ENCODE measurements at regions not wholly inside any gene's neighbourhood (a gene's known extent, or its start where the extent isn't known, plus 50 kb on each side); places are given as distances from the start of the nearest gene placed in this dataset.

GRCh38 chr20:10771435-10772140, 97.8 kb upstream of the JAG1 start:
- no peak for DNase-seq (ENCODE audit: low read depth in 2 of 2)

GRCh38 chr20:10774357-10774943, 100.7 kb upstream of the JAG1 start:
- no peak for DNase-seq (ENCODE audit: low read depth in 2 of 2)

GRCh38 chr20:10777710-10778109, 103.9 kb upstream of the JAG1 start:
- no peak for DNase-seq (ENCODE audit: low read depth in 2 of 2)

GRCh38 chr20:10779911-10780310, 106.1 kb upstream of the JAG1 start:
- DNase-seq (ENCODE audit: low read depth in 2 of 2) = no peak

- no peak for DNase-seq (ENCODE audit: low read depth in 2 of 2)
Observed at GRCh38 chr20:10780901-10781300, 107.1 kb upstream of the JAG1 start.

- DNase-seq (ENCODE audit: low read depth in 2 of 2) = no peak
Observed at GRCh38 chr20:10781526-10781925, 107.7 kb upstream of the JAG1 start.

GRCh38 chr20:10783707-10784553, 110.1 kb upstream of the JAG1 start:
- DNase-seq (ENCODE audit: low read depth in 2 of 2) = no peak

- no peak for DNase-seq (ENCODE audit: low read depth in 2 of 2)
Observed at GRCh38 chr20:10784554-10785183, 110.9 kb upstream of the JAG1 start.

- no peak for DNase-seq (ENCODE audit: low read depth in 2 of 2)
Observed at GRCh38 chr20:10786678-10787077, 112.9 kb upstream of the JAG1 start.

GRCh38 chr20:10788055-10788454, 114.3 kb upstream of the JAG1 start:
- no peak for DNase-seq (ENCODE audit: low read depth in 2 of 2)

- DNase-seq (ENCODE audit: low read depth in 2 of 2) = no peak
Observed at GRCh38 chr20:10788877-10789276, 115.1 kb upstream of the JAG1 start.

GRCh38 chr20:10789386-10789785, 115.6 kb upstream of the JAG1 start:
- no peak for DNase-seq (ENCODE audit: low read depth in 2 of 2)

- DNase-seq (ENCODE audit: low read depth in 2 of 2) = no peak
Observed at GRCh38 chr20:10790013-10790412, 116.2 kb upstream of the JAG1 start.

- DNase-seq (ENCODE audit: low read depth in 2 of 2) = no peak
Observed at GRCh38 chr20:10792291-10792690, 118.5 kb upstream of the JAG1 start.

GRCh38 chr20:10793766-10794165, 120.0 kb upstream of the JAG1 start:
- no peak for DNase-seq (ENCODE audit: low read depth in 2 of 2)

- no peak for DNase-seq (ENCODE audit: low read depth in 2 of 2)
Observed at GRCh38 chr20:10794765-10795164, 121.0 kb upstream of the JAG1 start.

GRCh38 chr20:10795286-10796026, 121.7 kb upstream of the JAG1 start:
- DNase-seq (ENCODE audit: low read depth in 2 of 2) = no peak

- DNase-seq (ENCODE audit: low read depth in 2 of 2) = no peak
Observed at GRCh38 chr20:10798811-10799210, 125.0 kb upstream of the JAG1 start.

- no peak for DNase-seq (ENCODE audit: low read depth in 2 of 2)
Observed at GRCh38 chr20:10799735-10800134, 125.9 kb upstream of the JAG1 start.

GRCh38 chr20:10800288-10800687, 126.5 kb upstream of the JAG1 start:
- DNase-seq (ENCODE audit: low read depth in 2 of 2) = no peak

GRCh38 chr20:10802236-10802635, 128.4 kb upstream of the JAG1 start:
- no peak for DNase-seq (ENCODE audit: low read depth in 2 of 2)

GRCh38 chr20:10805764-10806163, 132.0 kb upstream of the JAG1 start:
- DNase-seq (ENCODE audit: low read depth in 2 of 2) = no peak
